ENCODE measurements at regions not wholly inside any gene's neighbourhood (a gene's known extent, or its start where the extent isn't known, plus 50 kb on each side); places are given as distances from the start of the nearest gene placed in this dataset.

DNA sequence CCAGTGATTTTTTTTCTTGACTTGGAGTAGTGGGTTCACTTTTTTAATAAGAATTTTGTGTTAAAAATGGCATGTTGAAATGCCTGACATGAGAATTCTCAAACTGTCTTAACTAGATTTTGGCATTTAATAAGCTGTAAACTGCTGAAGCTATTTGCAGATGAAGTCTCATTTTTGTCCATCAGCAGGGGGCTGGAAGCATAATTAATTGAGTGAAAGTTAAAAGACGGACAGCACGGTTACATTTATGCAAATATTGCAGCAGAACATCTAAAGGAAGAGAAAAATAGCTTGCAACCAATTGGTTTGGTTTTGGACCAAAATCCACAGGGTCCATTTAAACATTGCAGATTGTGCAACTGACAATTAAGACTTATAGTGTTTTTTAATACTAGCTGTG, 837.3 kb upstream of the KLHL1 start:
- ChIA-PET POLR2A (ENCODE audit: unreplicated experiment) (no interaction called here), CTCF (no interaction called here)
- no TSS peak for BruUV-seq (replicated peaks)
- no peaks in the 10 kb centered on the region for H3K36me3 ChIP-seq (ENCODE audit: low read depth, low read length)
- H3K9me3 ChIP-seq (ENCODE audit: low read length), result no peaks in the 10 kb centered on the region
- H3K27me3 ChIP-seq (ENCODE audit: low read length), result no peaks in the 10 kb centered on the region
- no peaks in the 10 kb centered on the region for H4K20me1 ChIP-seq (ENCODE audit: low read length)
- H3K9me2 ChIP-seq (replicated peaks; ENCODE audit: low read length), result no peaks in the 10 kb centered on the region
- TF ChIP-seq EZH2phosphoT487 (IDR thresholded peaks at IDR 0.05; ENCODE audit: borderline replicate concordance, low read length), result no peak
- no peak for TF ChIP-seq EZH2 (IDR thresholded peaks at IDR 0.05; ENCODE audit: low read length, unreplicated experiment)
- TF ChIP-seq, protein P1, sequence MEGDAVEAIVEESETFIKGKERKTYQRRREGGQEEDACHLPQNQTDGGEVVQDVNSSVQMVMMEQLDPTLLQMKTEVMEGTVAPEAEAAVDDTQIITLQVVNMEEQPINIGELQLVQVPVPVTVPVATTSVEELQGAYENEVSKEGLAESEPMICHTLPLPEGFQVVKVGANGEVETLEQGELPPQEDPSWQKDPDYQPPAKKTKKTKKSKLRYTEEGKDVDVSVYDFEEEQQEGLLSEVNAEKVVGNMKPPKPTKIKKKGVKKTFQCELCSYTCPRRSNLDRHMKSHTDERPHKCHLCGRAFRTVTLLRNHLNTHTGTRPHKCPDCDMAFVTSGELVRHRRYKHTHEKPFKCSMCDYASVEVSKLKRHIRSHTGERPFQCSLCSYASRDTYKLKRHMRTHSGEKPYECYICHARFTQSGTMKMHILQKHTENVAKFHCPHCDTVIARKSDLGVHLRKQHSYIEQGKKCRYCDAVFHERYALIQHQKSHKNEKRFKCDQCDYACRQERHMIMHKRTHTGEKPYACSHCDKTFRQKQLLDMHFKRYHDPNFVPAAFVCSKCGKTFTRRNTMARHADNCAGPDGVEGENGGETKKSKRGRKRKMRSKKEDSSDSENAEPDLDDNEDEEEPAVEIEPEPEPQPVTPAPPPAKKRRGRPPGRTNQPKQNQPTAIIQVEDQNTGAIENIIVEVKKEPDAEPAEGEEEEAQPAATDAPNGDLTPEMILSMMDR (conservative IDR thresholded peaks at IDR 0.05; ENCODE audit: low read depth, low read length), result no peak
- H3K4me2 ChIP-seq (ENCODE audit: low read length), result no peak overlapping the region
- H3F3A ChIP-seq (ENCODE audit: low read length, unreplicated experiment), result no peaks in the 10 kb centered on the region
- no peaks in the 10 kb centered on the region for H3K79me2 ChIP-seq (ENCODE audit: low read length)
- no peak for ATAC-seq
- H3K4me1 ChIP-seq (ENCODE audit: insufficient read depth, low read length), result no peaks in the 10 kb centered on the region
- H3K4me3 ChIP-seq (ENCODE audit: low read length), result no peak overlapping the region
- H3K27ac ChIP-seq (ENCODE audit: low read length), result no peak overlapping the region
- DNase-seq, result no peak
- intact Hi-C loops (cut with micrococcal nuclease), result no loop called here
- H2AFZ ChIP-seq (ENCODE audit: low read length), result no peak overlapping the region
- no peak overlapping the region for H3K9ac ChIP-seq (ENCODE audit: low read length)

DNA sequence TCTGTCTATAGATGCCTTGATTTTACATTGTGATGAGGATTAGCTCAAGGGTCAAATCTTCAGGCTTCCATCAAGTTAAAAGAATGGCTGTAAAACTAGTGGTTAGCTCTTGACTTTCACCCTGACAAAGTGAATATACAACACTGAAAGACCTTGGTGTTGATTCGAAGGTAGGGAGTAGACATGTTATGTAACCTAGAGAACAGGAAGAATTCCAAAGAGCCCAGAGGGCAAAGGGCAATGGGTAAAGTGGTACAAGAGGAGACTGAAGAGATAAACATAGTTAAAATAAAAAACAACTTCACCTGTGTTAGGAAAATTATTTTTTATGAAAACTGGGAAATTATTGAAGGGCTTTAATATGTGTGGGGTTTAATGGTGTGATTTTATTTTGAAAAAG, 833.2 kb upstream of the KLHL1 start:
- no peaks in the 10 kb centered on the region for H3K27me3 ChIP-seq (ENCODE audit: low read length)
- no peak overlapping the region for H3K4me3 ChIP-seq (ENCODE audit: low read length)
- no peaks in the 10 kb centered on the region for H4K20me1 ChIP-seq (ENCODE audit: low read length)
- H2AFZ ChIP-seq (ENCODE audit: low read length), result no peak overlapping the region
- no peaks in the 10 kb centered on the region for H3K4me1 ChIP-seq (ENCODE audit: insufficient read depth, low read length)
- no peaks in the 10 kb centered on the region for H3K9me2 ChIP-seq (replicated peaks; ENCODE audit: low read length)
- no TSS peak for BruUV-seq (replicated peaks)
- no peaks in the 10 kb centered on the region for H3K79me2 ChIP-seq (ENCODE audit: low read length)
- no peak for DNase-seq
- no peak overlapping the region for H3K4me2 ChIP-seq (ENCODE audit: low read length)
- no peaks in the 10 kb centered on the region for H3F3A ChIP-seq (ENCODE audit: low read length, unreplicated experiment)
- H3K9ac ChIP-seq (ENCODE audit: low read length), result no peak overlapping the region
- no peaks in the 10 kb centered on the region for H3K36me3 ChIP-seq (ENCODE audit: low read depth, low read length)
- POLR2A ChIA-PET (ENCODE audit: unreplicated experiment), result no interaction called here
- no peak for TF ChIP-seq EZH2phosphoT487 (IDR thresholded peaks at IDR 0.05; ENCODE audit: borderline replicate concordance, low read length)
- TF ChIP-seq, protein P1 (conservative IDR thresholded peaks at IDR 0.05; ENCODE audit: low read depth, low read length), result no peak
- TF ChIP-seq EZH2 (IDR thresholded peaks at IDR 0.05; ENCODE audit: low read length, unreplicated experiment), result no peak
- CTCF ChIA-PET, result no interaction called here
- no peak for ATAC-seq
- intact Hi-C loops (cut with micrococcal nuclease), result no loop called here
- no peak overlapping the region for H3K27ac ChIP-seq (ENCODE audit: low read length)
- H3K9me3 ChIP-seq (ENCODE audit: low read length), result no peaks in the 10 kb centered on the region

DNA sequence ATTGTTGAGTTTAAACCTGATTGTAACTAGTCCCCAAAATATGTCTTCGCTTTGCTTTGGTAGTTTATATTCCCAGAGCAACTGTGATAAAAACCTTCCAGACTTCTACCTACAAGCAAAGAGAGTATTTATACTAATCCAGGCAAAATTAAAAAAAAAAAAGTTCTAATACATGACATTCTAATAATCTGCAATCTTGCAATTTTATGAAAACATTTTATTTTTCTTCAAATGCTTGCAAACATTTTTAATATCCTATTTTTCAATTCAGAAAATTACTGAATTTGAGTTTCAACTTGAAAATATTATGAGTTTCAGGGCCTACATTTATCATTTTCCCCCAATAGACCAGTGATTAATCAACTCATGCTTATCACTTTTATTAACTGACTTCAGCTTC, 830.2 kb upstream of the KLHL1 start:
- ATAC-seq (no peak), DNase-seq (no peak)
- no peaks in the 10 kb centered on the region for H3K4me1 ChIP-seq (ENCODE audit: insufficient read depth, low read length)
- no TSS peak for BruUV-seq (replicated peaks)
- TF ChIP-seq EZH2phosphoT487 (IDR thresholded peaks at IDR 0.05; ENCODE audit: borderline replicate concordance, low read length), result no peak
- TF ChIP-seq, protein P1 (conservative IDR thresholded peaks at IDR 0.05; ENCODE audit: low read depth, low read length), result no peak
- TF ChIP-seq EZH2 (IDR thresholded peaks at IDR 0.05; ENCODE audit: low read length, unreplicated experiment), result no peak
- no peaks in the 10 kb centered on the region for H3K79me2 ChIP-seq (ENCODE audit: low read length)
- no peaks in the 10 kb centered on the region for H3K9me2 ChIP-seq (replicated peaks; ENCODE audit: low read length)
- ChIA-PET CTCF (no interaction called here), POLR2A (ENCODE audit: unreplicated experiment) (no interaction called here)
- H3F3A ChIP-seq (ENCODE audit: low read length, unreplicated experiment), result no peaks in the 10 kb centered on the region
- H3K9me3 ChIP-seq (ENCODE audit: low read length), result no peaks in the 10 kb centered on the region
- H3K36me3 ChIP-seq (ENCODE audit: low read depth, low read length), result no peaks in the 10 kb centered on the region
- no peak overlapping the region for H3K4me2 ChIP-seq (ENCODE audit: low read length)
- no peaks in the 10 kb centered on the region for H4K20me1 ChIP-seq (ENCODE audit: low read length)
- no peak overlapping the region for H3K27ac ChIP-seq (ENCODE audit: low read length)
- intact Hi-C loops (cut with micrococcal nuclease), result no loop called here
- no peak overlapping the region for H3K9ac ChIP-seq (ENCODE audit: low read length)
- no peak overlapping the region for H3K4me3 ChIP-seq (ENCODE audit: low read length)
- no peak overlapping the region for H2AFZ ChIP-seq (ENCODE audit: low read length)
- H3K27me3 ChIP-seq (ENCODE audit: low read length), result no peaks in the 10 kb centered on the region
